SJSA1 (cell line): ENCODE measurements at regions not wholly inside any gene's neighbourhood (a gene's known extent, or its start where the extent isn't known, plus 50 kb on each side); places are given as distances from the start of the nearest gene placed in this dataset.

Experiments used
- DNase-seq, 2 experiments: peaks; one replicate each; pipeline ENCODE4 v3.0.0-alpha.2; 2015 to 2020; ENCODE audit warnings: low spot score in 2 of 2, low read depth in 1 of 2
- H3K27ac ChIP-seq: fragments of 250-450 bp; sonication (Bioruptor Pico); 2 replicates; pipeline ENCODE4 v1.5.1; 2020; ENCODE audit warnings: mild to moderate bottlenecking, moderate library complexity
- H3K27me3 ChIP-seq: fragments of 250-450 bp; sonication (Bioruptor Pico); replicated peaks from 2 replicates; pipeline ENCODE4 v1.5.1; 2020; ENCODE audit warnings: mild to moderate bottlenecking, moderate library complexity
- H3K36me3 ChIP-seq: fragments of 250-450 bp; sonication (Bioruptor Pico); 2 replicates; pipeline ENCODE4 v1.5.1; 2020; ENCODE audit warnings: mild to moderate bottlenecking
- H3K4me1 ChIP-seq: fragments of 250-450 bp; sonication (Bioruptor Pico); replicated peaks from 2 replicates; pipeline ENCODE4 v1.6.1; 2021; ENCODE audit warnings: mild to moderate bottlenecking
- H3K4me3 ChIP-seq: fragments of 250-450 bp; sonication (Bioruptor Pico); 2 replicates; pipeline ENCODE4 v1.5.1; 2020; ENCODE audit warnings: mild to moderate bottlenecking
- H3K9me3 ChIP-seq: fragments of 250-450 bp; sonication (Bioruptor Pico); replicated peaks from 2 replicates; pipeline ENCODE4 v1.5.1; 2020; ENCODE audit warnings: mild to moderate bottlenecking

DNA sequence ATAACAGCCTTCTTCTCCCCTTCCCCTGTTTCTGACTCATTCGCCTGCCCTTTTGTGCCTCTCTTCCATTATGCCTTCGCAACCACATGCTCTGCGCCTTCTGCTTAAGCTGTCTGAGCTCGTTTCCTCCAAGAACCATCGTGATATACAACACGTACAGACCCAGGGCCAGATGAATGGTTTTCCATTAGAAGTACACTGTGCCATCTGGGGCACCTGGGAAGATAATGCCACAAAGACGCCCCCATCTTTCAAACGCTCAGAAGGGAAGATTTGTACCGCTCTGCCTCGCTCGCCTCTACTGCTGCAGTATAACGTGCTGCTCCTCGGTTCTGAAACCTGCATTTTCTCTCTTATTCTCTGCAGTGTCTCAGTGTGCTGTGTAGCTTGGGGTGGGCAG, 470.9 kb upstream of the STXBP6 start:
- no peak overlapping the region for H3K4me3 ChIP-seq
- no peaks in the 10 kb centered on the region for H3K36me3 ChIP-seq
- no peaks in the 10 kb centered on the region for H3K4me1 ChIP-seq
- no peak overlapping the region for H3K27ac ChIP-seq
- no peaks in the 10 kb centered on the region for H3K9me3 ChIP-seq
- H3K27me3 ChIP-seq: no peaks in the 10 kb centered on the region
- no peak for DNase-seq

GRCh38 chr14:25518364-25518763, 468.4 kb upstream of the STXBP6 start:
- Histone ChIP-seq H3K27me3 (no peaks in the 10 kb centered on the region), H3K9me3 (no peaks in the 10 kb centered on the region), H3K27ac (no peak overlapping the region), H3K36me3 (no peaks in the 10 kb centered on the region), H3K4me3 (no peak overlapping the region), H3K4me1 (no peaks in the 10 kb centered on the region)
- no peak for DNase-seq

- Histone ChIP-seq H3K36me3 (no peaks in the 10 kb centered on the region), H3K4me3 (no peak overlapping the region), H3K27ac (no peak overlapping the region), H3K4me1 (no peaks in the 10 kb centered on the region), H3K9me3 (no peaks in the 10 kb centered on the region), H3K27me3 (no peaks in the 10 kb centered on the region)
- DNase-seq: no peak
These were observed 466.9 kb upstream of the STXBP6 start for GRCh38 chr14:25516838-25517237.

- no peaks in the 10 kb centered on the region for H3K4me1 ChIP-seq
- no peaks in the 10 kb centered on the region for H3K9me3 ChIP-seq
- H3K27me3 ChIP-seq: no peaks in the 10 kb centered on the region
- no peak overlapping the region for H3K4me3 ChIP-seq
- no peak for DNase-seq
- no peaks in the 10 kb centered on the region for H3K36me3 ChIP-seq
- no peak overlapping the region for H3K27ac ChIP-seq
These were observed 458.9 kb upstream of the STXBP6 start for GRCh38 chr14:25508845-25509244.

GRCh38 chr14:25501749-25502148, 451.8 kb upstream of the STXBP6 start:
- Histone ChIP-seq H3K9me3 (no peaks in the 10 kb centered on the region), H3K4me1 (no peaks in the 10 kb centered on the region), H3K27ac (no peak overlapping the region), H3K4me3 (no peak overlapping the region), H3K27me3 (no peaks in the 10 kb centered on the region), H3K36me3 (no peaks in the 10 kb centered on the region)
- no peak for DNase-seq

- DNase-seq: no peak
- Histone ChIP-seq H3K4me1 (no peaks in the 10 kb centered on the region), H3K36me3 (no peaks in the 10 kb centered on the region), H3K27me3 (no peaks in the 10 kb centered on the region), H3K27ac (no peak overlapping the region), H3K4me3 (no peak overlapping the region), H3K9me3 (no peaks in the 10 kb centered on the region)
These were observed 439.0 kb upstream of the STXBP6 start for GRCh38 chr14:25488961-25489360.

- H3K27ac ChIP-seq: no peak overlapping the region
- DNase-seq: no peak
- no peaks in the 10 kb centered on the region for H3K36me3 ChIP-seq
- no peaks in the 10 kb centered on the region for H3K9me3 ChIP-seq
- no peaks in the 10 kb centered on the region for H3K4me1 ChIP-seq
- no peak overlapping the region for H3K4me3 ChIP-seq
- no peaks in the 10 kb centered on the region for H3K27me3 ChIP-seq
These were observed 435.4 kb upstream of the STXBP6 start for GRCh38 chr14:25485381-25485780.

DNA sequence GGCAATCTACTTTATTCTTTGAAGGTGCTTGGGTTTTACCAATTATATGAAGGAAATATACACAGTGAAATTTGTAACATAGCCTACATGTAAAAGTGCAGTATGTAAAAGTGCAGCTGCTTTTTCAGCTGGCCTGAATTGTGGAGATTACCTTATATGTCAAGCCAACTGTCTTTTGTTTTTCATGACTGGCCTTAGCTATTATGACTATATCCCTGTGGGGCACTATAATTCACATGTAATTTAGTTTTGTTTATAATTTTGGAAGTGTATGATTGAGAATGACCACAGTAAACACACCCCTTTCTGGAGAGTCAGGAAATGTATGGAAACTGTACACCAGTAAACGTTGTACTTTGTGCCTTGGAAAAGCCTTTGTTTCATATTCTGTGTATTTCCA, 435.0 kb upstream of the STXBP6 start:
- no peak overlapping the region for H3K4me3 ChIP-seq
- H3K27me3 ChIP-seq: no peaks in the 10 kb centered on the region
- H3K27ac ChIP-seq: no peak overlapping the region
- no peaks in the 10 kb centered on the region for H3K9me3 ChIP-seq
- no peaks in the 10 kb centered on the region for H3K4me1 ChIP-seq
- DNase-seq: no peak
- H3K36me3 ChIP-seq: no peaks in the 10 kb centered on the region

- Histone ChIP-seq H3K4me1 (no peaks in the 10 kb centered on the region), H3K27ac (no peak overlapping the region), H3K36me3 (no peaks in the 10 kb centered on the region), H3K9me3 (no peaks in the 10 kb centered on the region), H3K27me3 (no peaks in the 10 kb centered on the region), H3K4me3 (no peak overlapping the region)
- DNase-seq: no peak
These were observed 434.3 kb upstream of the STXBP6 start for GRCh38 chr14:25484235-25484634.

DNA sequence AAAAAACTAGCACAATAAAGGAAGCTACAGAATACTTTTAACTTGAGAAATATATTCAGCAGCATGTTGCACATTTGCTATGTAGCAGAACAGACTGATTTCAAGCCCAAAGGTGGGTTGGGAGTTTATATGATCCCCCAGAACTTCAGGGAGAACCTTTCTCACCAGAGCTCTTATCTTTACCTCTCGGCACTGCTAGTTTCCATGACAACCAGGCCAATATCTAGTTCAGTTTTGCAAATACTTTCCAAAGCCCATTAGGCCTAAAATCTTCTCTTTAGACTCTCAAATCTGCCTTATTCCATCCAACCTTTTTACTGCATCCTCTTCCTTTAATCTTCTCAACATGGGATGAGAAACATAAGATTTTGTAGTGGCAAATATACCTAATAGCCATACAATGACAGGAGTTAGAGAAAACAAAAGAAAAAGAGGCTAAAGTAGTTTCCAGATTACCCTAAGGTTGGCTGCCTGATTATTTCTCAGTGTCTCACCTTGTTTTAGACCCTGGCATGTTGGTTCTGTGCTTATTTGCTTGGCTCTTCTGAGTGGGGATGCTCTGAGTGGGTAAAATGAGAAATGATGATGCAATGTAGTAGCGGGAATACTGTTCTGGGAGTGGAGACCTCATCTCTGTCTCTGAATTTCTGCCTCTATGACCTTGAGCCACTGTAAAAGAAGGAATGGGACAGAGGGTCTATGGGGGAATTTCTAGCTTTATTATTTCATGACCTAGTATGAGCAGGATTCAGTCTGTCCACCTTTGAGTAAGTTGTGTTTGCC, 427.6 kb upstream of the STXBP6 start:
- no peaks in the 10 kb centered on the region for H3K4me1 ChIP-seq

GRCh38 chr14:25472700-25473099, 422.8 kb upstream of the STXBP6 start:
- H3K36me3 ChIP-seq: no peaks in the 10 kb centered on the region
- H3K27ac ChIP-seq: no peak overlapping the region
- no peaks in the 10 kb centered on the region for H3K9me3 ChIP-seq
- no peak overlapping the region for H3K4me3 ChIP-seq
- DNase-seq: no peak
- H3K27me3 ChIP-seq: no peaks in the 10 kb centered on the region
- H3K4me1 ChIP-seq: no peaks in the 10 kb centered on the region

More for the DNA sequence above, 427.6 kb upstream of the STXBP6 start:
- no peaks in the 10 kb centered on the region for H3K36me3 ChIP-seq
- no peak for DNase-seq
- H3K27ac ChIP-seq: no peak overlapping the region
- no peaks in the 10 kb centered on the region for H3K9me3 ChIP-seq
- H3K4me3 ChIP-seq: no peak overlapping the region
- H3K27me3 ChIP-seq: no peaks in the 10 kb centered on the region

GRCh38 chr14:25464772-25465171, 414.8 kb upstream of the STXBP6 start:
- Histone ChIP-seq H3K36me3 (no peaks in the 10 kb centered on the region), H3K27ac (no peak overlapping the region), H3K4me3 (no peak overlapping the region), H3K27me3 (no peaks in the 10 kb centered on the region), H3K9me3 (no peaks in the 10 kb centered on the region), H3K4me1 (no peaks in the 10 kb centered on the region)
- no peak for DNase-seq

DNA sequence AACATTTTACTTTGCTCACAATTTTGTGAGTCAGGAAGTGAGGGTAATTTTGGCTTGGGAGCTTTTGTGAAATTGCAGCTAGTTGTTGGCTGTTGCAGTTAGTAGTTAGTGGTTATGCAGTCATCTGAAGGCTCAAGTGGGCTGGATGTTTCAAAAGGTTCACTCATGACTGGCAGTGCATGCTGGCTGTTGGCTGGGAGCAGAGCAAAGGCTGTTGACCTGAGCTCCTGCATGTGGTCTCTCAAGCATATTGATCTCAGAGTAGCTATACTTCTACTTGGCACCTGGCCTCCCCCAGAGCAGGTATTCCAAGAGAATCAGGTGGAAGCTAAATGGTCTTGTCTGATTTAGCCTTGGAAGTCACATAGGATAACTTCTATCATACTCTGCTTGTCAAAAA, 414.1 kb upstream of the STXBP6 start:
- Histone ChIP-seq H3K36me3 (no peaks in the 10 kb centered on the region), H3K9me3 (no peaks in the 10 kb centered on the region), H3K4me3 (no peak overlapping the region), H3K27me3 (no peaks in the 10 kb centered on the region), H3K27ac (no peak overlapping the region), H3K4me1 (no peaks in the 10 kb centered on the region)
- no peak for DNase-seq

DNA sequence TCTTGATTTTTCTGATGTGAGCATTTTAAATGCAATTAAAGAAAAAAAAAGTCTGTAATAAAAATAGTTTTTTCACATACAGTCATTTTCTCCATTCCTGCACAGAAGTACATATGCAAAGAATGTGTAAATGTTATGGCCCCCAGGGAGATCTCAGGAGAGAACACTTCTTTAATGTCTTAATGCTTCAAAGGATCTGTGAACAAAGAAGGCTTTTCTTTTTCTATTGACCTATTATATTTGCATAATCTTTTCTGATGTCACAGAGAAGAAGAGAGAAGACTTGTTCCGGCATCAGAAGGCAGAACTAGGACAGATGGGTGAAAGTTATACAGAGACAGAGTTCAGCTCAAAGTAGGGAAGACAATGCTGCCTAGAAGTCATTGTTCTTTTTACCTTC, 413.5 kb upstream of the STXBP6 start:
- Histone ChIP-seq H3K4me3 (no peak overlapping the region), H3K9me3 (no peaks in the 10 kb centered on the region), H3K36me3 (no peaks in the 10 kb centered on the region), H3K4me1 (no peaks in the 10 kb centered on the region), H3K27me3 (no peaks in the 10 kb centered on the region), H3K27ac (no peak overlapping the region)
- no peak for DNase-seq

- H3K27ac ChIP-seq: no peak overlapping the region
- no peaks in the 10 kb centered on the region for H3K4me1 ChIP-seq
- H3K27me3 ChIP-seq: no peaks in the 10 kb centered on the region
- no peak for DNase-seq
- no peaks in the 10 kb centered on the region for H3K36me3 ChIP-seq
- H3K9me3 ChIP-seq: no peaks in the 10 kb centered on the region
- no peak overlapping the region for H3K4me3 ChIP-seq
These were observed 411.8 kb upstream of the STXBP6 start for GRCh38 chr14:25461780-25462179.
